Stimulated activated CD8-positive, alpha-beta memory T cell treated with anti-CD3 and anti-CD28 coated beads, Interleukin-4, amount 100 ng/mL, for 24 hours (primary cell): ENCODE measurements at regions not wholly inside any gene's neighbourhood (a gene's known extent, or its start where the extent isn't known, plus 50 kb on each side); places are given as distances from the start of the nearest gene placed in this dataset.
"Not testable (repeated sequence)": the region's sequence is repeated elsewhere in the genome, so short reads cannot be mapped to it uniquely, and the experiment has no call there.

ENCODE experiments used
- DNase-seq: peaks from one replicate; pipeline ENCODE4 v3.0.0-alpha.2; 2020; ENCODE audit warnings: low read depth

DNA sequence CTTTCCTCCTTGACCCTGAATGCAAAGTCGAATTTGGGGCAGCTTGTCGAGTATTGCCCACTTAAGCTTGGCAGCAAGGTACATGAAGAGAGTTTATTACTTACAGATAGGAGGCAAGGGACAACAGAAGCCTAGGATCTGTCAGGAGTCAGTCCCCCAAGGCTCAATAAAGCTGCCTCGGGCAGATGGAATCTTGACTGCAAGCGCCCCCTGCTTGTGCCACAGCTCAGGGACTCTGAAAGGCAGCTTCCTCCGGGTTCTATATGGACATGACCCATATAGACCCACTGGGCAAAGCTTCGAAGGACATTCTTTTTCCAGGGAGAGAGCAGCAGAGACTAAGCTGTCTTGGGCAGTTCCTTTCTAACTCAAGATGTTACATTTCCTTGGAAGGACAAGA, 971.5 kb downstream of the EFNA5 start:
- no peak for DNase-seq

GRCh38 chr5:106698169-106698568, 972.6 kb downstream of the EFNA5 start:
- DNase-seq: no peak

DNA sequence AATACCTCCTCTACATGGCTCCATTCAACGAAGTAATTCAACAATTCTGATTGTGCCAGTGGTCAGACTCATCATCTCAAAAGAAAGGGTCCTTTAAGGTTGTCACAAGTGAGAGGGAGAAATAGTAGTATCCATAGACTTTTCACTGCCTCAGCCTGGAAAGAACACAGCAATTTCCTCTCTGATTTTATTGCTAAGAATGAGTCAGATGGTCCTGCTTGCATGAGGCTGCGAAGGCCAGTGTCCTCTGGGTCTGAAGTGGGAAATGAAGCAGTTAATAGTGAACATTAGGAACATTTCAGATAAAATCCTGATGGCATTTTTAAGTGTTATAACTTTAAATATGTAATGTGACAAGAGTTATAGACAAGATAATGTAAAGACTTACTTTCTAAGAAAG, 979.0 kb downstream of the EFNA5 start:
- no peak for DNase-seq

GRCh38 chr5:106690585-106690984, 980.2 kb downstream of the EFNA5 start:
- no peak for DNase-seq

- DNase-seq: no peak
These were observed 990.4 kb downstream of the EFNA5 start for GRCh38 chr5:106680330-106680729.

DNA sequence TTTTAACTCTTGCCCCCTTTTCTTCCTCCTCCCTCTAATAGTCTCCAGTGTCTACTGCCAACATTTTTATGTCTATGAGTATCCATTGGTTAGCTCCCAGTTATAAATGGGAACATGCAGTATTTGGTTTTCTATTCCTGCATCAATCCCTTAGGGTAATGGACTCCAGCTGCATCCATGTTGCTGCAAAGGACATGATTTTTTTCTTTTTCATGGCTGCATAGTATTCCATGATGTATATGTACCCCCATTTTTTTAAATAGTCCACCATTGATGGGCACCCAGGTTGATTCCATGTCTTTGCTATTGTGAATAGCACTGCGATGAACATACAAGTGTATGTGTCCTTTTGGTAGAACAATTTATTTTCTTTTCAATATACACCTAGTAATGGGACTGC, 993.7 kb downstream of the EFNA5 start:
- DNase-seq: no peak

DNA sequence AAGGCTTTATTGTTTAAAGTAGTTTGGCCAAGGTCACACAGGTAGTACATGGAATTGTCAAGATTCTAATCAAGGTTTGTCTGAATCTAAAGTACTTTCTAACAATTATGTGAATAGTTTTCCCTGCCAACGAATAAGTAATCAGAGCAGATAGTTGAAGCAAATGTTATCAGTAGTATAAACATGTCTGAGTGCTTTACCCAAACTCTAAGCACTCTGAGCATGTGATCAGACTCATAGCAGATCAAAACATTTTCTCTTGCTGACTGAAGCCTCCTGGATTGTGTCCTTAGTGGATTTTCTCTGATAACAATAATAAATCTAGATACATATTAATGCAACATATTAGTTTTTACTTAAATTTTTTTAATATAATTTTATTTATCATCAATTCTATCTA, 995.0 kb downstream of the EFNA5 start:
- no peak for DNase-seq

DNA sequence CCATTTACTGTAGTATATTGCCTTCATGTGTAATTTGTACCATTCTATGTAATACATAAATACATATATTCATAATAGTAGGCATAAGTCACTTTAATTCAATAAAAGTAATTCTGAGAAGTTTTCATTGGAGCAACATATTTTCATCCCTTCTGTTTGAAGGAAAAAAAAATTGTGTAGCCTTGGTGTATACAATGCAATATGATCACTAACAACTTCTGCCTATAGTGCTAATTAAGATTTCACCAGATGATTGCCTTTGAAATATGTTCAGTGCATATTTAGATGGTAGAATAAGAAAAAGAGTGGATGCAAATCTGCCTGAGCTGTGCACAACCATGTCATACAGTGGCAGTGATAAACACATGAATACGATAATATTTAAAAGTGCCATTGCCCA, 996.8 kb downstream of the EFNA5 start:
- DNase-seq: no peak

DNA sequence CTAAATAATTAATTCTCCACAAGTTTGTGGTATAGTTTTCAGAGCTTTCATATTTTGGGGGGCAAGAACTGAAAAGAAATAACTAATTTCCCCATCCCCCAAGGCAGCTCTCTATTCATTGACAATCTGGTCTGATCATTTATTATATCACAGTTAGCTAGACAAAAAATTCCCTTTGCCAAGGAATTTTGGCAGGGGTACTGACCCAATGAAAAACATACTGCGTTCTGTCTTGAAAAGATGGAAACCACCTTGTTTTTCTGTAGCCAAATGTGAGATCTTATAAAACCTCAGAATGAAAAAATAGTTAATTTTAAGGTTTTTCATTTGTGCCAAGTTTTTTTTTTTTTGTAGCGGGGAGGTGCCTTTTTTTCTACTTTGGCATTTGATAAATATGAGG, 1008.9 kb downstream of the EFNA5 start:
- DNase-seq: no peak

DNA sequence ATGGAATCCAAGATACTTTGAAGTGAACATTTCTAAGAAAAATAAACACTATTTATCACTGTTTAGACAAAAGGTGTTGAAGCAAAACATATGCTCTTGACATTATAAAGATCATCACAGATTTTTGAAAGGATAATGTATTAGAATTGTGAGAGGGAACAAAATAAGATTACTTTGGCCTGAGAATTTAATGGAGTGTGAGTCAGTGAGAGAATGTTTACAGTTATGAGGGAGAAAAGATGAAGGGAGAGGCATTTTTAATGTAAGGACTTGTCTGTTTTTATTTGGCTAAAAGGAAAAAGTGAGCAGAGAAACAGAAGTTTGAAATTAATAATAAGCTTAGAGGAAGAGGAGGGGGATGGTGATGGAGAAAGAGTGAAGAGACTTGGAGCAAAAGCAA, 1010.1 kb downstream of the EFNA5 start:
- no peak for DNase-seq

GRCh38 chr5:106658150-106658549, 1012.6 kb downstream of the EFNA5 start:
- no peak for DNase-seq

GRCh38 chr5:106656821-106657220, 1013.9 kb downstream of the EFNA5 start:
- no peak for DNase-seq

DNA sequence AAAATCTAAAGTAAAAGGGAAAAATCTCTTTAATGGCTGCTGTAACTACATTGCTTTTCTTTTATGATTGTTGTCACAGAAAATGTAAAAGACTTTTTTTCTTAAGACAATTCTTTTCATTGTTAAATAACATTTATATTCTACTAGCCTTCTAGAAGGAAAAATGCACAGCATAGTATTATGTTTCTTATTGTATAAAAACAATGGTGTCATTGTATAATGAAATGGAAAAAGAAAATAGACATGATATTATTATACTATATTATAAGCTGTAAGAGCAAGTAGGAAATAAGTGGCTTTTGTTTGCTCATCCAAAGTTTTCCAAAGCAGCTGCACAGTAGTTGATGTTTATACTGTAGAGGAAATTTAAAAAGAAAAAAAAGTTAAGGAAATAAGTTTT, 1021.7 kb downstream of the EFNA5 start:
- no peak for DNase-seq

DNA sequence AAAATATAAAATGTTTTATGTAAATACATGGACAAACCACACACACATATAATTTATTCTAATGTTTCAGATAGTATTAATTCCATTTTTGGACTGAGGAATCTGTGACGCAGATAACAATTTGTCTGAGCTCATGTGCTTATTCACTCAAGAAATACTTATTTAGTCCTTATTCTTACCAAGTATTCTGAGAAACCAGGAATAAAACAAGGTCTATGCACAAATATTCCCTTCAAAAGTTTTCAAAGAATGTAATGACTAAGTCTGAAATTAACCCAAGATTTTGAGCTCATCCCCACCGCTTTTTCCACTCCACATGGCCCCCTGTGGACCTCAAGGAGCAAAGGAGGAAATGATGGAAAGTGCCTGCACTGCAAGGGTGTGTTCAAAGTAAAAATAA, 1022.3 kb downstream of the EFNA5 start:
- DNase-seq: no peak

DNA sequence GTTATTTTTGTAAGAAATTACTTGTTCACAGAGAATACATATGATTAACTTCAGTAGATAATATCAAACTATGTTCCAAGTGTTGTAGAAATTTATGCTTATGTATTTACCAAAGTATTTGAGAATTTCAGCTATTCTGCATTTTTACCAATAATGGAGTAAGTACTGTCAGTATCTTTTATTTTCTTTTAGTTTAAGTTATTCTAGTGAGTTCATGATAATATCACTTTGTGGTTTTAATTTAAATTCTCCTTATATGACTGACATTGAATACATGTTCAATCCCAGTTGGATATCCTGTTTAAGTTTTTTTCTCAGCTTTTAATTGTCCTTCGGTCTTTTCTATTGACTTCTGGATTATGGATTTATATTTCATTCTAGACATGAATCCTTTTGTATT, 1024.6 kb downstream of the EFNA5 start:
- DNase-seq: no peak

DNA sequence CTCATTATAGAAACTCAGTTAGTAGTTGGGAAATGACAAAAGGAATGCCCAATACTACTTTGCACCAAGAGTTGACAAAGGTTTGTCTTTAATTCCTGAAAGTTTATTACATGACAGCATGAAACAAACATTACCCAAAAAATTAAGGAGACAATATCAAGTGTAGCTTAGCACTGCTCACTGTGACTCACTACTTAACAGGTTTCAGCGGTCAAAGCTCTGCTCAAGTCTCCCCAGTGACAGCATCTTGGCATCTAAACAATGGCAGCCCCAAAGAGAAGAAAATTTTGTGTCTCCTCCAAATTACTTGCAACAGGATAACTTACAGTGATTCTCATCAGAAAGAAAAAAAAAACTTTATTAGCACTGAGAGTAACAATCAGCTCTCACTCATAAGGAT, 1030.2 kb downstream of the EFNA5 start:
- DNase-seq: no peak

DNA sequence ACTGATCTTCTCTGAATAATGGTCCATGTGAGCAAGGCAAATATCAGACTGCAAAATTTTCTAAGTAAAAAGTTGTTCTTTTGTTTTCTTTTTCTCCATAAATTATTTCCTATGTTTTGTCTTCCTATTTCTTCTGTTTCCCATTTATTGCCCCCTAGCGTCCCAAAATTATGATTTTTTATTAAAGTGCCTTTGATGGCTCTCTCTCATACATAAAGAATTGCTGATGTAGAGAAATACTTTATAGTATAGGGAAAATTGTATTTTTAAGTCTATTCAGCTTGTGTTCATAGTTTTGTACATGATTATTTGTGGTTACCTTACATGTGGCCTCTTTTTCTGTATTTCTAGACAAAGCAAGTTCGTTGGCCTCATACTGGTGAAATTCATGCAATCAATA, 1031.2 kb downstream of the EFNA5 start:
- DNase-seq: no peak

- no peak for DNase-seq
These were observed 1033.5 kb downstream of the EFNA5 start for GRCh38 chr5:106637275-106637674.

- DNase-seq: no peak
These were observed 1036.4 kb downstream of the EFNA5 start for GRCh38 chr5:106634375-106634774.

DNA sequence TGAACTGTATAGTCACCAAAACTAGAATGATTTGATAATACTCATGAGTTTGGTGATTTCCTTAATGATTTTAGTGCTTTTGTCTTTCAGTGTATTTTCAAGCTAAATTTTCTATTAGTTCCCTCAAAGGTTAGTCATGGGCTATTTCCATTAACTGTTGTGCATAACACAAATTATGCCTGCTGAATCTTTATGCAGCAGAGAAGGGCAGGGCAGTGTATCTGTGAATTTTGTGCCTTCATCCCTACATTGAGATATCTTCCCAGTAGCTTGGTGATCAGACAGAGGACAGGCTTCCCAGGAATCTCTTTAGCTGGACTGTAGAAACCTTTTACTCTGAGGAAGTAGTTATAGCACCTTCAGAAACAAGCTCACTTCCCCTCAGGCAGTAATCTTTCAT, 1036.9 kb downstream of the EFNA5 start:
- DNase-seq: no peak

- not testable (repeated sequence) for DNase-seq
These were observed 1042.3 kb downstream of the EFNA5 start for GRCh38 chr5:106628456-106628855.

DNA sequence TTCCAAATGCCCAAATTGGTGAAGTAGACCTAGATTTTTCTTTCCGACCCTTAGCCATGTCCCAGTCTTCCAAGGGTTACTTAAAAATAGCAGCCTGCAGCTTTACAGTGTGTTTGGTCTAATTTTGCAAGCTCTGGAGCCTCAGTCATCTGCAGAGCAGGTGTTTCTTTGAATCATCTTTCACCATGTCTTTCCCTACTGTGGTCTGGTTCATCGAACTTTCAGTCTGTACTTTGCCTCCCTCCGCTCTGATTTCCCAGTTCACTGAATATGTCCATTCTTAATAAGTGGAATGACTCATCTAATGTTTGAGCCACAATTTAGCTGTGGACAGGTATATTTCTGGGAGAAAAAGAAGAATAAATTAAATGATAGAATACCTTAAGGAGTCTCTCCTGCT, 1060.7 kb downstream of the EFNA5 start:
- DNase-seq: no peak

- DNase-seq: no peak
These were observed 1069.1 kb downstream of the EFNA5 start for GRCh38 chr5:106601620-106602019.

DNA sequence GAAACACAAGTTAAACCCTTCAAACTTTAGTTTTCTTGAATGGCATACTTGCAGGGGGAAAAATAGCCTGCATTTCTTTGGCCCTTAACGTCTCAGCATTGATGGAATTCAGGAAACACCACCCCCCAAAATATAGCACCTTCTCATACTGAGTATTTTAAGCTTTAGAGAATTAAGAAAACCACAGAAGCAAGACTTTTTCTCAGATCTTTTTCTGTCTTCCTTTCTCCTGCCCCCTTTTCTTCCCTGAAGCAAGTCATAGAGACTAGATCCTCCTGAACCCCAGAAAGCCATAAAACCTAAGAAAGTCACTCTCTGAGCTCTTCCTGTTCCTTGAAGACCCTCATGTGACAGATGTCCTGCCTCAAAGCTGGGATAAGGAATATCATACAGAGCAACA, 1069.9 kb downstream of the EFNA5 start:
- no peak for DNase-seq

DNA sequence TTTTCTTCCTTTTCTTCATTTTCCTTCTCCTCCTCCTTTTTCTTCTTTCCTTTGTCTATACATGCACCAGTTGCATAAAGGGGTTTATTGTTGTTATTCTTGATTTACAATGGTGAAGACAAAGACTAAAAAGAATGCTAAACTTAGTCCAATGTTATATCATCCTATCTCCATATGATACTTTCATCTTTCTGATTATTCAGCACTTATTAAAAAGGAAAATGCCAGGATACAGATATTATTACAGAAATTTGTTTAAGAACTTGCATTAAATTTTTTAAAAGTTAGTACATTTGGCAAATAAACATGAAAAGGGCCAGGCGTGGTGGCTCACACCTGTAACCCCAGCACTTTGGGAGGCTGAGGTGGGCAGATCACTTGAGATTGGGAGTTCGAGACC, 1074.9 kb downstream of the EFNA5 start:
- no peak for DNase-seq
